SK-N-SH (cell line): ENCODE measurements at regions not wholly inside any gene's neighbourhood (a gene's known extent, or its start where the extent isn't known, plus 50 kb on each side); places are given as distances from the start of the nearest gene placed in this dataset.

Experiments used
- CTCF ChIA-PET: fragments of 300-600, 350-600 bp; formaldehyde crosslinking; extraction: SDS; loops from one replicate; lab custom pipeline; 2021; lab: Yijun Ruan, JAX
- POLR2A ChIA-PET: fragments of 350-600 bp; sonication (Branson Sonifier 250); formaldehyde crosslinking; extraction: SDS; loops from one replicate; lab custom pipeline; 2020; ENCODE audit warnings: antibody characterized with exemption, inconsistent platforms; lab: Yijun Ruan, JAX
- DNase-seq: peaks from one replicate; pipeline ENCODE4 v3.0.0; 2012
- H2AFZ ChIP-seq: fragments of 200-600 bp; sonication (generic); 2 replicates; pipeline ENCODE4 v1.8.1; 2016; ENCODE audit warnings: antibody characterized with exemption, mild to moderate bottlenecking, low read depth
- H3F3A ChIP-seq: fragments of 200-600 bp; sonication (generic); replicated peaks from 2 replicates; pipeline ENCODE3; 2016; ENCODE audit warnings: antibody characterized with exemption, mild to moderate bottlenecking; ENCODE audit not compliant: insufficient read depth
- H3K27ac ChIP-seq, 2 experiments: fragments of 200-500 bp in 1 of 2; fragments of 200-600 bp in 1 of 2; sonication (Bioruptor generic) in 1 of 2; sonication (generic), shearing (Covaris generic) in 1 of 2; 2 replicates each; pipeline versions ENCODE4 v1.5.1 to v1.6.1; 2014 to 2016; ENCODE audit warnings: low read depth in 2 of 2, inconsistent platforms in 1 of 2, low read length in 1 of 2, mild to moderate bottlenecking in 1 of 2, mixed read lengths in 1 of 2
- H3K27me3 ChIP-seq: fragments of 200-600 bp; sonication (generic), shearing (Covaris generic); 2 replicates; pipeline ENCODE4 v1.6.1; 2016; ENCODE audit warnings: mixed run types; ENCODE audit not compliant: insufficient read depth
- H3K36me3 ChIP-seq, 2 experiments: fragments of 200-500 bp in 1 of 2; fragments of 200-600 bp in 1 of 2; sonication (Bioruptor generic) in 1 of 2; sonication (generic) in 1 of 2; replicated peaks in 1 of 2; 2 replicates each; pipeline versions ENCODE3 to v1.5.1; 2014 to 2016; ENCODE audit warnings: low read length in 1 of 2, mild to moderate bottlenecking in 1 of 2; ENCODE audit not compliant: insufficient read depth in 2 of 2, control insufficient read depth in 1 of 2
- H3K4me1 ChIP-seq, 2 experiments: fragments of 200-500 bp in 1 of 2; fragments of 200-600 bp in 1 of 2; sonication (Bioruptor generic) in 1 of 2; sonication (generic), shearing (Covaris generic) in 1 of 2; 2 replicates each; pipeline versions ENCODE4 v1.5.1 to v1.6.1; 2014 to 2016; ENCODE audit warnings: low read depth in 1 of 2, low read length in 1 of 2, mixed run types in 1 of 2; ENCODE audit not compliant: insufficient read depth in 2 of 2, control insufficient read depth in 1 of 2
- H3K4me2 ChIP-seq: fragments of 200-600 bp; sonication (generic), shearing (Covaris generic); 2 replicates; pipeline ENCODE4 v1.6.1; 2017; ENCODE audit warnings: mixed run types
- H3K4me3 ChIP-seq, 2 experiments: fragments of 200-500 bp in 1 of 2; fragments of 200-600 bp in 1 of 2; sonication (Bioruptor generic) in 1 of 2; sonication (generic), shearing (Covaris generic) in 1 of 2; 2 replicates each; pipeline versions ENCODE4 v1.5.1 to v1.8.1; 2014 to 2016; ENCODE audit warnings: low read depth in 2 of 2, inconsistent platforms in 1 of 2, low read length in 1 of 2, mild to moderate bottlenecking in 1 of 2, mixed read lengths in 1 of 2, moderate library complexity in 1 of 2
- H3K79me2 ChIP-seq: fragments of 200-600 bp; sonication (generic); 2 replicates; pipeline ENCODE4 v1.8.1; 2017; ENCODE audit warnings: mild to moderate bottlenecking; ENCODE audit not compliant: insufficient read depth
- H3K9ac ChIP-seq: fragments of 200-600 bp; sonication (generic); 2 replicates; pipeline ENCODE4 v1.6.1; 2017; ENCODE audit warnings: mixed run types
- H3K9me2 ChIP-seq: fragments of 200-600 bp; sonication (generic); 2 replicates; pipeline ENCODE4 v1.6.1; 2017; ENCODE audit warnings: mixed run types
- H3K9me3 ChIP-seq: fragments of 200-600 bp; sonication (generic); 2 replicates; pipeline ENCODE4 v1.6.1; 2017; ENCODE audit warnings: mixed run types, mild to moderate bottlenecking, moderate library complexity
- H4K20me1 ChIP-seq: fragments of 200-600 bp; sonication (generic); 2 replicates; pipeline ENCODE4 v1.6.1; 2017; ENCODE audit warnings: mild to moderate bottlenecking, mixed run types; ENCODE audit not compliant: insufficient read depth
- CHD2 ChIP-seq: fragments of 150-350 bp; IDR thresholded peaks from 2 replicates; pipeline ENCODE4 v1.6.1; 2018; ENCODE audit warnings: low read length; ENCODE audit not compliant: partially characterized antibody
- FOXM1 ChIP-seq: IDR thresholded peaks from 2 replicates; pipeline ENCODE4 v1.4.0; 2012; ENCODE audit warnings: low read depth, mild to moderate bottlenecking
- NRF1 ChIP-seq: IDR thresholded peaks from 2 replicates; pipeline ENCODE4 v1.6.1; 2012; ENCODE audit warnings: low read depth, mild to moderate bottlenecking, low read length
- POLR2AphosphoS5 ChIP-seq: IDR thresholded peaks from 2 replicates; pipeline ENCODE4 v1.6.1; 2012; ENCODE audit warnings: low read depth, low read length
- RAD21 ChIP-seq: IDR thresholded peaks from 2 replicates; pipeline ENCODE4 v1.6.1; 2012; ENCODE audit warnings: mild to moderate bottlenecking, low read length
- SIN3A ChIP-seq: IDR thresholded peaks from 2 replicates; pipeline ENCODE4 v1.6.1; 2012; ENCODE audit warnings: low read depth, mild to moderate bottlenecking, low read length, moderate library complexity, borderline replicate concordance
- TAF1 ChIP-seq: IDR thresholded peaks from 2 replicates; pipeline ENCODE4 v1.6.1; 2012; ENCODE audit warnings: low read depth, mild to moderate bottlenecking, low read length, moderate library complexity, borderline replicate concordance
- TCF12 ChIP-seq: IDR thresholded peaks from 2 replicates; pipeline ENCODE4 v1.4.0; 2012
- YY1 ChIP-seq: IDR thresholded peaks from 2 replicates; pipeline ENCODE4 v1.4.0; 2012; ENCODE audit warnings: low read depth, mild to moderate bottlenecking
- WGBS: methylation state at CpG from one replicate; pipeline ENCODE4 v1.1.6; 2017; ENCODE audit warnings: low lambda C conversion rate; 5-methylcytosine and 5-hydroxymethylcytosine counted together
- TF ChIP-seq, protein P1 (sequence below): IDR thresholded peaks from 2 replicates; pipeline ENCODE4 v1.6.1; 2012; ENCODE audit warnings: mild to moderate bottlenecking, low read depth, low read length, moderate library complexity
- TF ChIP-seq, protein P2 (sequence below): IDR thresholded peaks from 2 replicates; pipeline ENCODE4 v1.4.0; 2012; ENCODE audit warnings: low read depth, borderline replicate concordance
- TF ChIP-seq, protein P3 (sequence below): IDR thresholded peaks from 2 replicates; pipeline ENCODE4 v1.4.0; 2012; ENCODE audit warnings: low read depth
- TF ChIP-seq, protein P4 (sequence below): fragments of 150-350 bp; IDR thresholded peaks from 2 replicates; pipeline ENCODE4 v1.6.1; 2017; ENCODE audit warnings: antibody characterized with exemption, low read length, low read depth, borderline replicate concordance

DNA sequence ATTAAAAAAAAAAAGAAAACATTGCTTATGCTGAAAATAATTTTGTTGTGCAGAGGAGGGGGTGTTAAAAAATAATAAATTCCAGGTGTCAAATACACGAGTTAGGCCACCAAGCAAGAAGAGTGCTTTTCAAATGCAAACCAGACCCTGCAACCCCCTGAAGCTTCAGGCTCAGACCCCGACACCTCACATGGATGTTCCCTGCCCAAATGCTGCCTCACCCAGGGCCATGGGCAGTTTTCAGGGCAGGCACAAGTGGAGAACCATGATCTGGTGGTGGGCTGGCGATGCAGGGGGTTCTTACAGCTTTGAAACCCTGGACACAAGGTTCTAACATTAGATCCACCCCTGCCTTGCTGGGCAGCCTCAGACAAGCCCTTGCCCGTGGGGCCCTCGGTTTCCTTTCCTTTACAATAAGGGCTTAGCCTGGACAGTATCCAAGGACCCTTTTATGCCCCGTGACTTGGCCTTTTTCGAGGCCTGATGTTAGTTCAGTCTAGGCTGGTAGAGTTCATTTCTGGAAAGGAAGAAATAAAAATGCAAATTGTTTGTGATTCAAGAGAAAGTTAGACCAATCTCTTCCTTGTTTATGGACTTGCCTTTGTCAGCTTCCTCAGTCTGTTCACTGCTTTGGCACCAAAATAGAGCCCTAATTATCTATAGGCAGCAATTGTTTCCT, 168.7 kb downstream of the DDX1 start:
- no peaks in the 10 kb centered on the region for H3K79me2 ChIP-seq
- 17% methylated on average over 7 of the region's 7 CpGs for WGBS
- H3K27me3 ChIP-seq: no peaks in the 10 kb centered on the region
- no peak overlapping the region for H2AFZ ChIP-seq
- TF ChIP-seq, protein P1, sequence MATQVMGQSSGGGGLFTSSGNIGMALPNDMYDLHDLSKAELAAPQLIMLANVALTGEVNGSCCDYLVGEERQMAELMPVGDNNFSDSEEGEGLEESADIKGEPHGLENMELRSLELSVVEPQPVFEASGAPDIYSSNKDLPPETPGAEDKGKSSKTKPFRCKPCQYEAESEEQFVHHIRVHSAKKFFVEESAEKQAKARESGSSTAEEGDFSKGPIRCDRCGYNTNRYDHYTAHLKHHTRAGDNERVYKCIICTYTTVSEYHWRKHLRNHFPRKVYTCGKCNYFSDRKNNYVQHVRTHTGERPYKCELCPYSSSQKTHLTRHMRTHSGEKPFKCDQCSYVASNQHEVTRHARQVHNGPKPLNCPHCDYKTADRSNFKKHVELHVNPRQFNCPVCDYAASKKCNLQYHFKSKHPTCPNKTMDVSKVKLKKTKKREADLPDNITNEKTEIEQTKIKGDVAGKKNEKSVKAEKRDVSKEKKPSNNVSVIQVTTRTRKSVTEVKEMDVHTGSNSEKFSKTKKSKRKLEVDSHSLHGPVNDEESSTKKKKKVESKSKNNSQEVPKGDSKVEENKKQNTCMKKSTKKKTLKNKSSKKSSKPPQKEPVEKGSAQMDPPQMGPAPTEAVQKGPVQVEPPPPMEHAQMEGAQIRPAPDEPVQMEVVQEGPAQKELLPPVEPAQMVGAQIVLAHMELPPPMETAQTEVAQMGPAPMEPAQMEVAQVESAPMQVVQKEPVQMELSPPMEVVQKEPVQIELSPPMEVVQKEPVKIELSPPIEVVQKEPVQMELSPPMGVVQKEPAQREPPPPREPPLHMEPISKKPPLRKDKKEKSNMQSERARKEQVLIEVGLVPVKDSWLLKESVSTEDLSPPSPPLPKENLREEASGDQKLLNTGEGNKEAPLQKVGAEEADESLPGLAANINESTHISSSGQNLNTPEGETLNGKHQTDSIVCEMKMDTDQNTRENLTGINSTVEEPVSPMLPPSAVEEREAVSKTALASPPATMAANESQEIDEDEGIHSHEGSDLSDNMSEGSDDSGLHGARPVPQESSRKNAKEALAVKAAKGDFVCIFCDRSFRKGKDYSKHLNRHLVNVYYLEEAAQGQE: no peak
- no peak for TF ChIP-seq TAF1
- H4K20me1 ChIP-seq: no peaks in the 10 kb centered on the region
- DNase-seq: no peak
- H3K36me3 ChIP-seq: no peaks in the 10 kb centered on the region
- no peak overlapping the region for H3K4me3 ChIP-seq
- H3F3A ChIP-seq: no peaks in the 10 kb centered on the region
- H3K9ac ChIP-seq: no peak overlapping the region
- H3K4me2 ChIP-seq: no peak overlapping the region
- H3K9me2 ChIP-seq: no peaks in the 10 kb centered on the region
- ChIA-PET CTCF (interaction anchor here (0.7 to 1.1 kb wide), 3 partner anchors 37 to 708 kb away, joined by 3 to 4 read pairs (median 3); partner anchors contain the start of gene MYCN), POLR2A (no interaction called here)
- H3K27ac ChIP-seq: no peak overlapping the region
- peaks cover 0 to 9% of the 10 kb centered on the region in 2 experiments; a peak in 1 of 4 replicates for H3K4me1 ChIP-seq
- H3K9me3 ChIP-seq: 0 out of 2 replicates have a peak, but pooled peaks cover 4% of the 10 kb centered on the region

DNA sequence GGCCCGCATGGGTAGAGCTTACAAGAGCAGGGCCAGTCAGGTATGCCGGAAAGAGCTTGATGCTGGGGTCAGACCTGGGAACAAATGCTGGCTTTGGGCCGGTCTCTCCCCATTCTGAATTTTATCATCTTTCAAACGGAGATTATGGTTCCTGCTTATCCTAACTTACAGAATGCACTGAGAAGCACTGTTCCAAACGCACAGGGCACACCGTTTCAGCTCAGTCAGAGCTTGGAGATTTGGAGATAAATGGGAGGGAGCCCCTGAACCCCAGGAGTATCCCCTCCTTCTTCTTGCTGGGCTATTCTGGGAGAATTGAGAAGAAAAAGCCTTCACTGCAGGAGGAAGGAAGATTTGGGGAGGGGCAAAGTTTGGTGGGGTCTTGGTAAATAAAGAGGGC, 169.4 kb downstream of the DDX1 start:
- Histone ChIP-seq H3K9me3 (0 out of 2 replicates have a peak, but pooled peaks cover 4% of the 10 kb centered on the region), H3K4me3 (no peak overlapping the region), H3K79me2 (no peaks in the 10 kb centered on the region), H3K27me3 (no peaks in the 10 kb centered on the region), H2AFZ (no peak overlapping the region), H4K20me1 (no peaks in the 10 kb centered on the region), H3K27ac (no peak overlapping the region), H3K4me1 (peaks cover 0 to 16% of the 10 kb centered on the region in 2 experiments; a peak in 1 of 4 replicates), H3K9ac (no peak overlapping the region), H3K9me2 (no peaks in the 10 kb centered on the region), H3K36me3 (no peaks in the 10 kb centered on the region), H3K4me2 (no peak overlapping the region), H3F3A (no peaks in the 10 kb centered on the region)
- 33% methylated on average over 6 of the region's 6 CpGs for whole genome bisulfite sequencing
- ChIA-PET POLR2A (no interaction called here), CTCF (interaction anchor here (0.7 to 1.0 kb wide), 2 partner anchors 179 to 707 kb away, joined by 3 to 4 read pairs; partner anchors contain the start of gene MYCN)
- TF ChIP-seq TCF12 (no peak), POLR2AphosphoS5 (no peak), FOXM1 (no peak), NRF1 (no peak), CHD2 (no peak), RAD21 (no peak), YY1 (no peak), SIN3A (no peak)
- TF ChIP-seq, protein P2, sequence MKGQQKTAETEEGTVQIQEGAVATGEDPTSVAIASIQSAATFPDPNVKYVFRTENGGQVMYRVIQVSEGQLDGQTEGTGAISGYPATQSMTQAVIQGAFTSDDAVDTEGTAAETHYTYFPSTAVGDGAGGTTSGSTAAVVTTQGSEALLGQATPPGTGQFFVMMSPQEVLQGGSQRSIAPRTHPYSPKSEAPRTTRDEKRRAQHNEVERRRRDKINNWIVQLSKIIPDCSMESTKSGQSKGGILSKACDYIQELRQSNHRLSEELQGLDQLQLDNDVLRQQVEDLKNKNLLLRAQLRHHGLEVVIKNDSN: no peak
- TF ChIP-seq, protein P3, sequence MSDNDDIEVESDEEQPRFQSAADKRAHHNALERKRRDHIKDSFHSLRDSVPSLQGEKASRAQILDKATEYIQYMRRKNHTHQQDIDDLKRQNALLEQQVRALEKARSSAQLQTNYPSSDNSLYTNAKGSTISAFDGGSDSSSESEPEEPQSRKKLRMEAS: no peak
- TF ChIP-seq, protein P4, sequence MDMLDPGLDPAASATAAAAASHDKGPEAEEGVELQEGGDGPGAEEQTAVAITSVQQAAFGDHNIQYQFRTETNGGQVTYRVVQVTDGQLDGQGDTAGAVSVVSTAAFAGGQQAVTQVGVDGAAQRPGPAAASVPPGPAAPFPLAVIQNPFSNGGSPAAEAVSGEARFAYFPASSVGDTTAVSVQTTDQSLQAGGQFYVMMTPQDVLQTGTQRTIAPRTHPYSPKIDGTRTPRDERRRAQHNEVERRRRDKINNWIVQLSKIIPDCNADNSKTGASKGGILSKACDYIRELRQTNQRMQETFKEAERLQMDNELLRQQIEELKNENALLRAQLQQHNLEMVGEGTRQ: no peak
- no peak for DNase-seq
